IMR-90 (cell line): ENCODE measurements at regions not wholly inside any gene's neighbourhood (a gene's known extent, or its start where the extent isn't known, plus 50 kb on each side); places are given as distances from the start of the nearest gene placed in this dataset.
A peak's percentile ranks its signal among the peaks of the same experiment; 100 is the strongest.

ENCODE experiments used
- ATAC-seq: fragments of 200-7000 bp; cut with Tn5 transposase; 2 replicates; pipeline ENCODE4 v1.9.1; 2020; ENCODE audit warnings: low read depth, mild to moderate bottlenecking, moderate library complexity
- BruUV-seq: library from RNA; stranded (reverse); fragments of 400-500 nt; replicated peaks from 2 replicates; lab custom pipeline; 2021; lab: Mats Ljungman, UMichigan
- CTCF ChIA-PET: fragments of 300-600 bp; formaldehyde crosslinking; extraction: SDS; loops from one replicate; lab custom pipeline; 2021; ENCODE audit warnings: antibody characterized with exemption; lab: Yijun Ruan, JAX
- POLR2A ChIA-PET: fragments of 300-600 bp; sonication (Branson Sonifier 250); formaldehyde crosslinking; loops from one replicate; lab custom pipeline; 2022; ENCODE audit warnings: antibody characterized with exemption; ENCODE audit not compliant: unreplicated experiment; lab: Charles Lee
- DNase-seq: peaks from one replicate; pipeline ENCODE4 v3.0.0; 2013
- H2AFZ ChIP-seq: replicated peaks from 2 replicates; pipeline ENCODE3; 2013; ENCODE audit warnings: low read length, mild to moderate bottlenecking; ENCODE audit not compliant: poor library complexity
- H2AK5ac ChIP-seq: 2 replicates; pipeline ENCODE4 v1.6.1; 2013; ENCODE audit warnings: low read depth, low read length, inconsistent platforms
- H2AK9ac ChIP-seq: replicated peaks from 2 replicates; pipeline ENCODE3; 2013; ENCODE audit warnings: mild to moderate bottlenecking, low read depth, low read length, moderate library complexity; ENCODE audit not compliant: poor library complexity
- H2BK120ac ChIP-seq: 2 replicates; pipeline ENCODE4 v1.6.1; 2013; ENCODE audit warnings: low read depth, low read length, inconsistent platforms
- H2BK15ac ChIP-seq: 3 replicates; pipeline ENCODE4 v1.6.1; 2013; ENCODE audit warnings: low read depth, low read length, inconsistent platforms
- H2BK20ac ChIP-seq: 2 replicates; pipeline ENCODE4 v1.6.1; 2013; ENCODE audit warnings: low read depth, mild to moderate bottlenecking, inconsistent platforms, low read length, moderate library complexity
- H2BK5ac ChIP-seq: 2 replicates; pipeline ENCODE4 v1.6.1; 2013; ENCODE audit warnings: mild to moderate bottlenecking, low read depth, low read length, inconsistent platforms; ENCODE audit not compliant: poor library complexity, severe bottlenecking
- H3K14ac ChIP-seq: replicated peaks from 2 replicates; pipeline ENCODE4 v1.6.1; 2013; ENCODE audit warnings: low read depth, low read length, inconsistent platforms
- H3K18ac ChIP-seq: 2 replicates; pipeline ENCODE4 v1.6.1; 2013; ENCODE audit warnings: low read depth, low read length, control low read depth
- H3K23ac ChIP-seq: 2 replicates; pipeline ENCODE4 v1.6.1; 2013; ENCODE audit warnings: low read depth, low read length, inconsistent platforms
- H3K27ac ChIP-seq: 2 replicates; pipeline ENCODE4 v1.5.1; 2013; ENCODE audit warnings: mild to moderate bottlenecking, control low read depth, low read length; ENCODE audit not compliant: insufficient read depth
- H3K27me3 ChIP-seq: 2 replicates; pipeline ENCODE4 v1.6.1; 2013; ENCODE audit warnings: low read length; ENCODE audit not compliant: control insufficient read depth, insufficient read depth
- H3K36me3 ChIP-seq: 2 replicates; pipeline ENCODE4 v1.6.1; 2013; ENCODE audit warnings: low read length, mixed read lengths; ENCODE audit not compliant: control insufficient read depth, insufficient read depth
- H3K4ac ChIP-seq: 2 replicates; pipeline ENCODE4 v1.6.1; 2013; ENCODE audit warnings: low read depth, low read length, inconsistent platforms
- H3K4me1 ChIP-seq: 2 replicates; pipeline ENCODE4 v1.6.1; 2013; ENCODE audit warnings: low read length, mixed read lengths; ENCODE audit not compliant: control insufficient read depth, insufficient read depth
- H3K4me2 ChIP-seq: 2 replicates; pipeline ENCODE4 v1.6.1; 2013; ENCODE audit warnings: low read depth, mild to moderate bottlenecking, control low read depth, low read length, moderate library complexity
- H3K4me3 ChIP-seq: 2 replicates; pipeline ENCODE4 v1.5.1; 2013; ENCODE audit warnings: low read depth, mild to moderate bottlenecking, control low read depth, low read length, moderate library complexity; ENCODE audit not compliant: insufficient read depth
- H3K56ac ChIP-seq: 2 replicates; pipeline ENCODE4 v1.6.1; 2013; ENCODE audit warnings: low read length, inconsistent platforms; ENCODE audit not compliant: insufficient read depth; ENCODE audit errors: extremely low read depth
- H3K79me1 ChIP-seq, 2 experiments: 2 replicates each; pipeline ENCODE4 v1.6.1; 2013; ENCODE audit warnings: low read length in 2 of 2, inconsistent platforms in 1 of 2, low read depth in 1 of 2
- H3K9ac ChIP-seq: 2 replicates; pipeline ENCODE4 v1.6.1; 2013; ENCODE audit warnings: low read depth, low read length, control low read depth
- H3K9me1 ChIP-seq: 2 replicates; pipeline ENCODE4 v1.6.1; 2013; ENCODE audit warnings: low read length, inconsistent platforms; ENCODE audit not compliant: insufficient read depth
- H3K9me3 ChIP-seq: 2 replicates; pipeline ENCODE4 v1.6.1; 2013; ENCODE audit warnings: low read length; ENCODE audit not compliant: control insufficient read depth, insufficient read depth
- H4K20me1 ChIP-seq: 2 replicates; pipeline ENCODE4 v1.6.1; 2013; ENCODE audit warnings: low read length, inconsistent platforms; ENCODE audit not compliant: insufficient read depth
- H4K5ac ChIP-seq: 2 replicates; pipeline ENCODE4 v1.6.1; 2013; ENCODE audit warnings: mild to moderate bottlenecking, low read depth, low read length, control low read depth
- H4K8ac ChIP-seq, 2 experiments: 2 replicates each; pipeline ENCODE4 v1.6.1; 2013; ENCODE audit warnings: low read depth in 2 of 2, low read length in 2 of 2, control low read depth in 1 of 2, inconsistent platforms in 1 of 2
- H4K91ac ChIP-seq: 2 replicates; pipeline ENCODE4 v1.6.1; 2013; ENCODE audit warnings: low read depth, low read length, inconsistent platforms; ENCODE audit not compliant: insufficient read depth
- CEBPB ChIP-seq: IDR thresholded peaks from 2 replicates; pipeline ENCODE4 v1.6.1; 2012; ENCODE audit warnings: low read depth, low read length, improper control_type of control experiment
- CTCF ChIP-seq: conservative IDR thresholded peaks from 2 replicates; pipeline ENCODE4 v1.5.1; 2012; ENCODE audit warnings: mild to moderate bottlenecking, low read depth, low read length, improper control_type of control experiment
- ELK1 ChIP-seq: fragments of 150-350 bp; IDR thresholded peaks from 2 replicates; pipeline ENCODE4 v1.6.1; 2016; ENCODE audit warnings: low read depth, mild to moderate bottlenecking, low read length, moderate library complexity, borderline replicate concordance
- MAZ ChIP-seq: IDR thresholded peaks from 2 replicates; pipeline ENCODE4 v1.6.1; 2012; ENCODE audit warnings: low read depth, mild to moderate bottlenecking, low read length, improper control_type of control experiment, moderate library complexity, borderline replicate concordance
- NFE2L2 ChIP-seq: fragments of 150-350 bp; IDR thresholded peaks from 2 replicates; pipeline ENCODE4 v1.6.1; 2016; ENCODE audit warnings: low read depth, mild to moderate bottlenecking, low read length
- RAD21 ChIP-seq: IDR thresholded peaks from 2 replicates; pipeline ENCODE4 v1.6.1; 2012; ENCODE audit warnings: low read length, improper control_type of control experiment
- RCOR1 ChIP-seq: IDR thresholded peaks from 2 replicates; pipeline ENCODE4 v1.6.1; 2012; ENCODE audit warnings: mild to moderate bottlenecking, low read length, improper control_type of control experiment; ENCODE audit not compliant: insufficient replicate concordance
- RFX5 ChIP-seq: IDR thresholded peaks from 2 replicates; pipeline ENCODE4 v1.8.0; 2012; ENCODE audit warnings: low read depth, mild to moderate bottlenecking, low read length, moderate library complexity
- WGBS, 2 experiments: methylation state at CpG; one replicate each; pipeline versions ENCODE4 v1.1.5 to v1.1.7; 2013; ENCODE audit warnings: missing lambda C conversion rate in 2 of 2; ENCODE audit not compliant: insufficient read length in 1 of 2; ENCODE audit errors: extremely low coverage in 2 of 2; 5-methylcytosine and 5-hydroxymethylcytosine counted together
- dilution Hi-C: fragments of 300-500 bp; cut with HindIII; formaldehyde crosslinking; loops from one replicate; pipeline ENCODE4 v1.14.3; 2018; ENCODE audit warnings: low sequenced_read_pairs; ENCODE audit not compliant: unreplicated experiment
- in situ Hi-C: fragments of 300-500 bp; cut with MboI; formaldehyde crosslinking; loops from 3 replicates; pipeline ENCODE4 v1.14.3; 2019; ENCODE audit warnings: low sequenced_read_pairs, inconsistent platforms, mixed read lengths
- intact Hi-C: fragments of 100-400 bp; cut with micrococcal nuclease; formaldehyde crosslinking; loops from 2 replicates; pipeline ENCODE4 v1.10.0; 2022

- POLR2A ChIA-PET = no interaction called here
- Histone ChIP-seq H2AFZ (no peak overlapping the region), H4K8ac (no peak overlapping the region), H4K20me1 (no peaks in the 10 kb centered on the region), H3K18ac (no peak overlapping the region), H4K91ac (no peak overlapping the region), H2AK5ac (no peak overlapping the region), H3K9me1 (no peaks in the 10 kb centered on the region), H3K9me3 (peaks cover 2% of the 10 kb centered on the region; the same call in 1 of the 2 replicates), H3K4me1 (no peaks in the 10 kb centered on the region), H2BK15ac (no peak overlapping the region), H3K23ac (no peak overlapping the region), H3K79me1 (no peaks in the 10 kb centered on the region), H2AK9ac (no peak overlapping the region), H3K4me3 (no peak overlapping the region), H3K27ac (no peak overlapping the region), H2BK120ac (no peak overlapping the region), H3K4ac (no peak overlapping the region), H3K27me3 (no peaks in the 10 kb centered on the region), H3K56ac (no peak overlapping the region), H3K36me3 (no peaks in the 10 kb centered on the region), H4K5ac (no peak overlapping the region), H2BK5ac (no peak overlapping the region), H3K4me2 (no peak overlapping the region), H3K9ac (no peak overlapping the region), H3K14ac (no peak overlapping the region), H2BK20ac (no peak overlapping the region)
- BruUV-seq = no TSS peak
- in situ Hi-C loops = loop anchor here (10.0 to 25.0 kb wide), 2 partner anchors 477 to 1475 kb away; no protein-coding TSS in a partner anchor
- DNase-seq (peak; percentile 15), ATAC-seq (no peak)
- TF ChIP-seq MAZ = no peak
- TF ChIP-seq NFE2L2 = no peak
- TF ChIP-seq CEBPB = no peak
- TF ChIP-seq RAD21 = peak; percentile 18; the same call in 1 of the 2 replicates
- no peak for TF ChIP-seq ELK1
- TF ChIP-seq RCOR1 = no peak
- TF ChIP-seq CTCF = 0 out of 2 replicates have a peak, but pooled peaks have one; percentile 30
- no peak for TF ChIP-seq RFX5
- CTCF ChIA-PET = interaction anchor here (0.6 kb wide), 1 partner anchor 490 kb away, joined by 3 read pairs; no protein-coding TSS in a partner anchor
- intact Hi-C loops = loop anchor here (1.0 kb wide), 2 partner anchors 492 to 1473 kb away; no protein-coding TSS in a partner anchor
- WGBS, 2 experiments = no CpG with 5 or more reads among the region's 2 CpGs
- dilution Hi-C loops = no loop called here
These were observed 220.7 kb upstream of the DNAJC19 start for GRCh38 chr3:181210275-181210674.
